ENCODE measurements at regions not wholly inside any gene's neighbourhood (a gene's known extent, or its start where the extent isn't known, plus 50 kb on each side); places are given as distances from the start of the nearest gene placed in this dataset.

- Mint-ChIP-seq H3K36me3 (peaks cover 2 to 6% (median 4%) of the 10 kb centered on the region in 3 donors), H3K27me3 (no peaks in the 10 kb centered on the region), H3K4me3 (peak overlapping the region in 1 of 10 donors; percentile 44), H3K9me3 (peaks cover 0 to 11% (median 4%) of the 10 kb centered on the region in 9 donors), H3K27ac (peak overlapping the region in 6 of 10 donors; percentile 15 to 87 (median 80)), H3K4me1 (peaks cover 21 to 51% (median 32%) of the 10 kb centered on the region in 4 donors)
- POLR2A ChIA-PET = interaction anchor here (0.6 to 2.5 kb wide), 4 partner anchors 21 to 1429 kb away, joined by 3 to 15 read pairs (median 5); no protein-coding TSS in a partner anchor
- no peak for ATAC-seq
- DNase-seq = no peak
Measured at GRCh38 chr10:11661441-11661840, 50.0 kb upstream of the USP6NL start.
